T-helper 2 cell (primary cell): ENCODE measurements at regions not wholly inside any gene's neighbourhood (a gene's known extent, or its start where the extent isn't known, plus 50 kb on each side); places are given as distances from the start of the nearest gene placed in this dataset.
A peak's percentile ranks its signal among the peaks of the same experiment; 100 is the strongest.
"Not testable (repeated sequence)": the region's sequence is repeated elsewhere in the genome, so short reads cannot be mapped to it uniquely, and the experiment has no call there.

Source experiments
- DNase-seq, 5 experiments: peaks; one replicate each; pipeline versions ENCODE4 v3.0.0 to v3.0.0-alpha.2; 2012 to 2022

GRCh38 chr10:6979371-6979770 is 399.3 kb upstream of the PRKCQ start:
- DNase-seq: no peak

- no peak for DNase-seq
These were observed 398.1 kb upstream of the PRKCQ start for GRCh38 chr10:6978187-6978627.

- no peak for DNase-seq
These were observed 397.5 kb upstream of the PRKCQ start for GRCh38 chr10:6977398-6978186.

GRCh38 chr10:6973899-6974298 is 393.8 kb upstream of the PRKCQ start:
- DNase-seq: peak in 2 of 5 experiments; percentile 51 to 92

- no peak for DNase-seq
These were observed 392.1 kb upstream of the PRKCQ start for GRCh38 chr10:6972226-6972625.

GRCh38 chr10:6969659-6970058 is 389.6 kb upstream of the PRKCQ start:
- DNase-seq: no peak

GRCh38 chr10:6964543-6964942 is 384.5 kb upstream of the PRKCQ start:
- DNase-seq: no peak

GRCh38 chr10:6962576-6962975 is 382.5 kb upstream of the PRKCQ start:
- DNase-seq: no peak

- DNase-seq: peak in 1 of 5 experiments; percentile 53
These were observed 378.6 kb upstream of the PRKCQ start for GRCh38 chr10:6958711-6959110.

- DNase-seq: no peak
These were observed 378.2 kb upstream of the PRKCQ start for GRCh38 chr10:6958254-6958653.

- no peak for DNase-seq
These were observed 377.8 kb upstream of the PRKCQ start for GRCh38 chr10:6957851-6958250.

- DNase-seq: no peak
These were observed 376.5 kb upstream of the PRKCQ start for GRCh38 chr10:6956562-6956961.

- no peak for DNase-seq
These were observed 373.3 kb upstream of the PRKCQ start for GRCh38 chr10:6953271-6953801.

GRCh38 chr10:6951732-6952131 is 371.7 kb upstream of the PRKCQ start:
- no peak for DNase-seq

- no peak for DNase-seq
These were observed 370.1 kb upstream of the PRKCQ start for GRCh38 chr10:6950133-6950532.

GRCh38 chr10:6944436-6944835 is 364.4 kb upstream of the PRKCQ start:
- DNase-seq: no peak

GRCh38 chr10:6938384-6938783 is 358.3 kb upstream of the PRKCQ start:
- no peak for DNase-seq

GRCh38 chr10:6936931-6937330 is 356.9 kb upstream of the PRKCQ start:
- DNase-seq: no peak

- DNase-seq: no peak
These were observed 349.2 kb upstream of the PRKCQ start for GRCh38 chr10:6929148-6929830.

GRCh38 chr10:6928586-6928985 is 348.5 kb upstream of the PRKCQ start:
- no peak for DNase-seq

GRCh38 chr10:6926971-6927370 is 346.9 kb upstream of the PRKCQ start:
- no peak for DNase-seq

- no peak for DNase-seq
These were observed 345.1 kb upstream of the PRKCQ start for GRCh38 chr10:6925146-6925545.

GRCh38 chr10:6924166-6924565 is 344.1 kb upstream of the PRKCQ start:
- DNase-seq: no peak

GRCh38 chr10:6921026-6921425 is 340.9 kb upstream of the PRKCQ start:
- not testable (repeated sequence) for DNase-seq
